Coronary artery (tissue), 2 donors: ENCODE measurements at regions not wholly inside any gene's neighbourhood (a gene's known extent, or its start where the extent isn't known, plus 50 kb on each side); places are given as distances from the start of the nearest gene placed in this dataset.

ENCODE experiments used
- DNase-seq: peaks from one replicate; pipeline ENCODE4 v3.0.0-alpha.2; 2017; ENCODE audit warnings: low spot score
- H3K27ac ChIP-seq, 2 donors: fragments of 200-600 bp; sonication (generic); one replicate each; pipeline ENCODE4 v1.5.1; 2016 to 2019
- H3K4me3 ChIP-seq: fragments of 200-600 bp; sonication (generic); 2 replicates; pipeline ENCODE4 v1.5.1; 2016; ENCODE audit warnings: mild to moderate bottlenecking, moderate library complexity
- TF ChIP-seq, protein P1 (sequence below): fragments of 200-600 bp; sonication (generic); IDR thresholded peaks from one replicate; pipeline ENCODE4 v1.5.1; 2019; ENCODE audit warnings: antibody characterized with exemption

- TF ChIP-seq, protein P1, sequence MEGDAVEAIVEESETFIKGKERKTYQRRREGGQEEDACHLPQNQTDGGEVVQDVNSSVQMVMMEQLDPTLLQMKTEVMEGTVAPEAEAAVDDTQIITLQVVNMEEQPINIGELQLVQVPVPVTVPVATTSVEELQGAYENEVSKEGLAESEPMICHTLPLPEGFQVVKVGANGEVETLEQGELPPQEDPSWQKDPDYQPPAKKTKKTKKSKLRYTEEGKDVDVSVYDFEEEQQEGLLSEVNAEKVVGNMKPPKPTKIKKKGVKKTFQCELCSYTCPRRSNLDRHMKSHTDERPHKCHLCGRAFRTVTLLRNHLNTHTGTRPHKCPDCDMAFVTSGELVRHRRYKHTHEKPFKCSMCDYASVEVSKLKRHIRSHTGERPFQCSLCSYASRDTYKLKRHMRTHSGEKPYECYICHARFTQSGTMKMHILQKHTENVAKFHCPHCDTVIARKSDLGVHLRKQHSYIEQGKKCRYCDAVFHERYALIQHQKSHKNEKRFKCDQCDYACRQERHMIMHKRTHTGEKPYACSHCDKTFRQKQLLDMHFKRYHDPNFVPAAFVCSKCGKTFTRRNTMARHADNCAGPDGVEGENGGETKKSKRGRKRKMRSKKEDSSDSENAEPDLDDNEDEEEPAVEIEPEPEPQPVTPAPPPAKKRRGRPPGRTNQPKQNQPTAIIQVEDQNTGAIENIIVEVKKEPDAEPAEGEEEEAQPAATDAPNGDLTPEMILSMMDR, result no peak
- no peak overlapping the region for H3K4me3 ChIP-seq
- DNase-seq, result no peak
- H3K27ac ChIP-seq, result no peak overlapping the region
Observed at GRCh38 chr12:67586951-67587350, 61.6 kb upstream of the DYRK2 start.

DNA sequence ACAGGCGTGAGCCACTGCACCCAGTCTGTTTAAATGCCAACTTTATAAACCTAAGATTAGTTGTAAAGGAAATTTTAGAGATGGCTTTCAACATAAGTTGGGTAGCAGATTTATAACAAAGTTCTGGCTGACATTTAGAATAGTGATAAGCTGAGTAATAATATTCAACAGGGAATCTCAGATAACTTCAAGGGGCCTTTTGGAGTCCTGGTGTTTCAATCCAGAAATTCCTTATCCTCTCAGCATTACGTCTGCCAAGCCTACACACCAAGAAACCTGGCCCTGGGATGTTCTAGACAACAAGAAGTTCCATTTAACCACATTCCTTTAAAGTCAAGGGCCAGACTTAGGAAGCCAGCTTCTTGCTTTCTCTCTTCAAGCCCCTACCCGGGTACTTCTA is 59.5 kb upstream of the DYRK2 start:
- Histone ChIP-seq H3K4me3 (no peak overlapping the region), H3K27ac (no peak overlapping the region)
- DNase-seq, result no peak
- TF ChIP-seq, protein P1, result no peak

- H3K27ac ChIP-seq, result no peak overlapping the region
- no peak for DNase-seq
- TF ChIP-seq, protein P1, result no peak
- no peak overlapping the region for H3K4me3 ChIP-seq
Observed at GRCh38 chr12:67590149-67590790, 58.3 kb upstream of the DYRK2 start.

DNA sequence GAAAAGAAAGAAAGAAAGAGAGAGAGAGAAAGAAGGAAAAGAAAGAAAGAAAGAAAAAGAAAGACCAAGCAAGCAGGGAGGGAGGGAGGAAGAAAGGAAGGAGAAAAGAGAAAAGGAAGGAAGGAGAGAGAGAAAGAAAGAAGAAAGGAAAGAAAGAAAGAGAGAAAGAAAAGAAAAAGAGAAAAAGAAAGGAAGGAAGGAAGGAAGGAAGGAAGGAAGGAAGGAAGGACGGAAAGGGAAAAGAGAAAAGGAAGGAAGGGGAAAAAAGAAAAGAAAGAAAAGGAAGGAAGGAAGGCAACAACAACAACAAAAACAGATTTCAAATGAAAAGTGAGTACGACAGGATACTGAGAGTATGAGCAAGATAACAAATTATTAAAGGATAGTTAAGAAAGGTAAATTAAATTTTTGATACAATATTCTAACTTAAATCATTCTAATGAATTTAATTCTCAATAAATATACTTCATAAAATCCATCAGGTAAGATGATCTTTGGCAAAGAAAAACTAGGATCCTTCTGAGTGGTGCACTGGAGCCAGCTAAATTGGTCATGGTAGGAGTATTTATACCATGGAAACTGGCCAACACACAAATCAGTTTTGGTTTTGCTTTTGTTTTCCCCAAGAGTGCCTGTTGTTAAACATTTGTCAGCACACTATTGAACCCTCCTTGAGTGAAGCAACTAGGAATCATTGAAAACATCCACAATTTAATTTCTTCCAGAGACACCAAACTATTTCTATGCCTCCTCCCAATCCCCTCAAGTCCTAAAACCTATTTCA is 56.1 kb upstream of the DYRK2 start:
- Histone ChIP-seq H3K27ac (no peak overlapping the region), H3K4me3 (no peak overlapping the region)
- DNase-seq, result no peak
- TF ChIP-seq, protein P1, result no peak

GRCh38 chr12:67593041-67593440 is 55.5 kb upstream of the DYRK2 start:
- Histone ChIP-seq H3K4me3 (no peak overlapping the region), H3K27ac (no peak overlapping the region)
- TF ChIP-seq, protein P1, result no peak
- DNase-seq, result no peak

GRCh38 chr12:67593461-67594330 is 54.8 kb upstream of the DYRK2 start:
- no peak overlapping the region for H3K27ac ChIP-seq
- TF ChIP-seq, protein P1, result no peak
- no peak for DNase-seq
- H3K4me3 ChIP-seq, result no peak overlapping the region
